ENCODE measurements at regions not wholly inside any gene's neighbourhood (a gene's known extent, or its start where the extent isn't known, plus 50 kb on each side); places are given as distances from the start of the nearest gene placed in this dataset.

DNA sequence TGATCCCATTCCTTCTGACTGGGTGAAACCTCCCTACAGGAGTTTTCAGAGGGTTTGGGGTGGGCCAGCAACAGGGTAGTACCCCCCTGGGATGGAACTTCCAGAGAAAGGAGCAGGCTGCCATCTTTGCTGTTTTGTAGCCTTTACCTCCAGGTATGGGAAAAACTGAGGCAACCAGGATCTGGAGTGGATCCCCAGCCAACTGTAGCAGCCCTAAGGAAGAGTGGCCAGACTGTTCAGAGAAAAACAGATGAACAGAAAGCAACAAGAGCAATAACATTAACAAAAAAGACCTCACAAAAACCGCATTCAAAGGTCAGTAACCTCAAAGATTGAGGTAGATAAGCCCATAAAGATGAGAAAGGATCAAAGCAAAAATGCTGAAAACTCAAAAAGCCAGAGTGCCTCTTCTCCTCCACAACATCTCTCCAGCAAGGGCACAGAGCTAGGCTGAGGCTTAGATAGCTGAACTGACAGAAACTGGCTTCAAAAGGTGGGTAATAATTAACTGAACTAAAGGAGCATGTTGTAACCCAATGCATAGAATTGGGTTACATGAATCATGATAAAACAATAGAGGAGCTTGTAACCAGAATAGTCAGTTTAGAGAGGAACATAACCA, 1288.6 kb upstream of the CNTN5 start:
- TF ChIP-seq POLR2A (IDR thresholded peaks at IDR 0.05; ENCODE audit: low read depth, low read length) (no peak), GABPA (IDR thresholded peaks at IDR 0.05; ENCODE audit: low read depth) (no peak), SRF (IDR thresholded peaks at IDR 0.05; ENCODE audit: low read depth in 2 of 2, low read length in 2 of 2) (no peak), TBL1XR1 (IDR thresholded peaks at IDR 0.05; ENCODE audit: low read depth, low read length) (no peak), JUND (IDR thresholded peaks at IDR 0.05; ENCODE audit: low read depth, low read length) (no peak), TCF7 (IDR thresholded peaks at IDR 0.05; ENCODE audit: borderline replicate concordance) (no peak), ZBED1 (IDR thresholded peaks at IDR 0.05; ENCODE audit: borderline replicate concordance) (no peak)
- TF ChIP-seq, protein P1, sequence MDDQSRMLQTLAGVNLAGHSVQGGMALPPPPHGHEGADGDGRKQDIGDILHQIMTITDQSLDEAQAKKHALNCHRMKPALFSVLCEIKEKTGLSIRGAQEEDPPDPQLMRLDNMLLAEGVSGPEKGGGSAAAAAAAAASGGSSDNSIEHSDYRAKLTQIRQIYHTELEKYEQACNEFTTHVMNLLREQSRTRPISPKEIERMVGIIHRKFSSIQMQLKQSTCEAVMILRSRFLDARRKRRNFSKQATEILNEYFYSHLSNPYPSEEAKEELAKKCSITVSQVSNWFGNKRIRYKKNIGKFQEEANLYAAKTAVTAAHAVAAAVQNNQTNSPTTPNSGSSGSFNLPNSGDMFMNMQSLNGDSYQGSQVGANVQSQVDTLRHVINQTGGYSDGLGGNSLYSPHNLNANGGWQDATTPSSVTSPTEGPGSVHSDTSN (IDR thresholded peaks at IDR 0.05; ENCODE audit: insufficient replicate concordance, low read depth, low read length) = no peak
- TF ChIP-seq, protein P2, sequence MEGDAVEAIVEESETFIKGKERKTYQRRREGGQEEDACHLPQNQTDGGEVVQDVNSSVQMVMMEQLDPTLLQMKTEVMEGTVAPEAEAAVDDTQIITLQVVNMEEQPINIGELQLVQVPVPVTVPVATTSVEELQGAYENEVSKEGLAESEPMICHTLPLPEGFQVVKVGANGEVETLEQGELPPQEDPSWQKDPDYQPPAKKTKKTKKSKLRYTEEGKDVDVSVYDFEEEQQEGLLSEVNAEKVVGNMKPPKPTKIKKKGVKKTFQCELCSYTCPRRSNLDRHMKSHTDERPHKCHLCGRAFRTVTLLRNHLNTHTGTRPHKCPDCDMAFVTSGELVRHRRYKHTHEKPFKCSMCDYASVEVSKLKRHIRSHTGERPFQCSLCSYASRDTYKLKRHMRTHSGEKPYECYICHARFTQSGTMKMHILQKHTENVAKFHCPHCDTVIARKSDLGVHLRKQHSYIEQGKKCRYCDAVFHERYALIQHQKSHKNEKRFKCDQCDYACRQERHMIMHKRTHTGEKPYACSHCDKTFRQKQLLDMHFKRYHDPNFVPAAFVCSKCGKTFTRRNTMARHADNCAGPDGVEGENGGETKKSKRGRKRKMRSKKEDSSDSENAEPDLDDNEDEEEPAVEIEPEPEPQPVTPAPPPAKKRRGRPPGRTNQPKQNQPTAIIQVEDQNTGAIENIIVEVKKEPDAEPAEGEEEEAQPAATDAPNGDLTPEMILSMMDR (IDR thresholded peaks at IDR 0.05 in 2 of 3, conservative IDR thresholded peaks at IDR 0.05 in 1 of 3; ENCODE audit: control insufficient read depth in 2 of 3, extremely low read depth in 1 of 3, insufficient read depth in 1 of 3, low read depth in 3 of 3, low read length in 3 of 3) = no peak

Data from GM12878 (cell line).